ENCODE measurements at regions not wholly inside any gene's neighbourhood (a gene's known extent, or its start where the extent isn't known, plus 50 kb on each side); places are given as distances from the start of the nearest gene placed in this dataset.

GRCh38 chr21:24310788-24311187 is 1296.5 kb downstream of the MRPL39 start:
- DNase-seq = no peak

- DNase-seq = no peak
Measured at GRCh38 chr21:24308183-24308582, 1299.1 kb downstream of the MRPL39 start.

GRCh38 chr21:24302400-24302799 is 1304.9 kb downstream of the MRPL39 start:
- DNase-seq = no peak

- DNase-seq = no peak
Measured at GRCh38 chr21:24298040-24298439, 1309.2 kb downstream of the MRPL39 start.

GRCh38 chr21:24294171-24294570 is 1313.1 kb downstream of the MRPL39 start:
- DNase-seq = no peak

GRCh38 chr21:24290151-24290833 is 1317.0 kb downstream of the MRPL39 start:
- DNase-seq = peak in 1 of 2 experiments; percentile 5

- DNase-seq = no peak
Measured at GRCh38 chr21:24289539-24289938, 1317.7 kb downstream of the MRPL39 start.

- no peak for DNase-seq
Measured at GRCh38 chr21:24280596-24280995, 1326.7 kb downstream of the MRPL39 start.

- DNase-seq = no peak
Measured at GRCh38 chr21:24278711-24279110, 1328.6 kb downstream of the MRPL39 start.

GRCh38 chr21:24276204-24276603 is 1331.1 kb downstream of the MRPL39 start:
- DNase-seq = no peak

GRCh38 chr21:24275616-24276015 is 1331.7 kb downstream of the MRPL39 start:
- no peak for DNase-seq

GRCh38 chr21:24272521-24272938 is 1334.8 kb downstream of the MRPL39 start:
- DNase-seq = no peak

GRCh38 chr21:24265987-24266386 is 1341.3 kb downstream of the MRPL39 start:
- DNase-seq = no peak

GRCh38 chr21:24260751-24261150 is 1346.5 kb downstream of the MRPL39 start:
- no peak for DNase-seq

- DNase-seq = no peak
Measured at GRCh38 chr21:24259241-24259640, 1348.0 kb downstream of the MRPL39 start.

GRCh38 chr21:24255591-24255990 is 1351.7 kb downstream of the MRPL39 start:
- no peak for DNase-seq

- DNase-seq = no peak
Measured at GRCh38 chr21:24225431-24225830, 1381.8 kb downstream of the MRPL39 start.

GRCh38 chr21:24224422-24224821 is 1382.9 kb downstream of the MRPL39 start:
- no peak for DNase-seq

- DNase-seq = no peak
Measured at GRCh38 chr21:24223624-24224023, 1383.7 kb downstream of the MRPL39 start.

GRCh38 chr21:24222676-24223075 is 1384.6 kb downstream of the MRPL39 start:
- DNase-seq = no peak

GRCh38 chr21:24220446-24220845 is 1386.8 kb downstream of the MRPL39 start:
- DNase-seq = no peak

GRCh38 chr21:24217151-24217550 is 1390.1 kb downstream of the MRPL39 start:
- no peak for DNase-seq

- DNase-seq = no peak
Measured at GRCh38 chr21:24210130-24210529, 1397.2 kb downstream of the MRPL39 start.

GRCh38 chr21:24208562-24209260 is 1398.6 kb downstream of the MRPL39 start:
- DNase-seq = no peak

GRCh38 chr21:24205319-24205718 is 1402.0 kb downstream of the MRPL39 start:
- no peak for DNase-seq
